HS-27A (cell line): ENCODE measurements at regions not wholly inside any gene's neighbourhood (a gene's known extent, or its start where the extent isn't known, plus 50 kb on each side); places are given as distances from the start of the nearest gene placed in this dataset.

ENCODE experiments used
- DNase-seq: peaks from one replicate; pipeline ENCODE4 v3.0.0-alpha.2; 2012; ENCODE audit warnings: low read depth, missing footprints

DNA sequence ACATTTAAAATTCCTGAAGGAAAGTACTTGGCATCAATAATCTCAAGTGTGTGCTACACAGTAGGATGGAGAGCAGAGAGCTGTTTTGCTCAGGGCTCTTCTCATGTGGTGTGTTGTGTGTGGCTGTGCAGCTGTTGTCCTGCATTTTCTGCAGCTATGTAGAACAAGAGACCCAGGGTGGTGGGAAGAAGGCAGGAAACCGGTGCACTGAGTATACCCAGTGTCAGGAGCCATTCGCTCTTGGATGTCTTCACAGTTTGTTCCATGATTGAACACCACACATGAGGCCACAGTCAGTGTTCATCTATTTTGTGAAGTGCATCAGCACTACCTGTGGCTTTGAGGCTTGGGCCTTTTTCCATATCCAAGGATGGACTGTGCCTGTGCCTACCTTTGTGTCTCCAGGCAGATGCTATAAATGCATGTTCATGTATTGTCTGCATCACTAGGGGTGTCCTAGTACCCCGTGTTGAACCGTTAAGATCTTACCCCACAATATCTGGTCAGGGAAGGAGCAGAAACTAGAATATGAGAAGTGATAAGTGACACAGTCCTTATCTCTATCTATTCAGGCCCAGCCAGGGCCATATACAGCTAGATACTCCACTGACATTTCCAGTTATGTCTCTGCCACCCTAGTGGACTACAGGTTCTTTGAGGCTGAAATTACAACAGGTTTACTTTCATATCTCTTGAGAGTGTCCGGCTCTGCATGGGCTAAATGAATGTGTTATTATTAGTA is 194.3 kb downstream of the NR2F2 start:
- DNase-seq = no peak

DNA sequence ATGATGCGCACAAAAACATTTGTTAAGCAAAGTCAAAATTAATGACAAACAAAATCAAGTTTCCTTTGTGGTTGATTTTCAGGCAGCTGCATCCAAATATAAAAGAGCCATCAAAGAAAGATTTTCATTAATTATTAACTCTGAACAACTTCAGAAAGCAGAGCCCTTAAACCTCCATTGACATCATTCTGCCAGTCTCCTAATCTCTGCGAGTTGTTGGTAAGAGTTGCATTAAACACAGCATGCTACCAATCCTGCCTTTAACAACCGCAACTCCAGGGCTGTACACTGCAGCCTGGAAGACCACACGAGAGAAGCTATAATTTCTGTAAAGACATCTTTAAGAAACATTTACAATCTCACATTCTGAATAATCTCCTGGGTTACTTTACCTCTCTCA is 204.6 kb downstream of the NR2F2 start:
- DNase-seq = no peak

DNA sequence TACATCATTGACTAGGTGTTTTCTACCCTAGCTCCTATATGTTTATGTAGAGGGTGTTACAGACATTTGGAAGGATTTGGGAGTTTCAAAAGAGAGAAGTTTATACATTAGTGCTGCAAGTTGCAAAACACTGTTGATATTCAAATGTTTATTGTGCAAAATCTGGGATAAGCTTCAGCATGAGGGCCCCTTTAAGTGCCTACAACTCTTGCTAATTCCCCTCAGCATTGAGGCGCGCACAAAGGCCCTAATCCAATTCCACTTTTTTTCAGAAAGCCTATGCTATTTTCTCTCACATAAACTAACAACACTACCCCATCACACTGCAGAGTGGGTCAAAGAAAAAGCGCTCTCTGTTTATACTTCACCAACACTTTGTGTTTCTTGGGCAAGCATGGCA is 208.0 kb downstream of the NR2F2 start:
- DNase-seq = no peak

DNA sequence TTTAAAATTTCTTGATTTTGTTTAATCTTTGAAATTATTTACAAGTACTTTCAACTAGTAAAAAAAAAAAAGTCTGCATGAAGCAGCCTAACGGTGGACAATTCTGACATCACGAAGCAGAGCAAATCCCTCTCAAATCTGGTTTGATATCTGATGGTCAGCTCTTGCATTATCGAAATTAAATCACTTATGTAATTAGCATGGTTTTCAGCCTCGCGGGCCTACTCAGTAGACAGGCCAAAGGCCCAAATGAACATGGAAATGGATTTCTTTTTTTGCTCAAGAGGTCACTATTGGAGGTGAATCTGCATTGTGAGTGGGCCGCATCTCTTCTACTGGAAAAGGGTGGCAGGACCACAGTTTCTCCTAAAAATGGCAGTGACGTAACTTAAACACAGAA is 209.8 kb downstream of the NR2F2 start:
- no peak for DNase-seq

DNA sequence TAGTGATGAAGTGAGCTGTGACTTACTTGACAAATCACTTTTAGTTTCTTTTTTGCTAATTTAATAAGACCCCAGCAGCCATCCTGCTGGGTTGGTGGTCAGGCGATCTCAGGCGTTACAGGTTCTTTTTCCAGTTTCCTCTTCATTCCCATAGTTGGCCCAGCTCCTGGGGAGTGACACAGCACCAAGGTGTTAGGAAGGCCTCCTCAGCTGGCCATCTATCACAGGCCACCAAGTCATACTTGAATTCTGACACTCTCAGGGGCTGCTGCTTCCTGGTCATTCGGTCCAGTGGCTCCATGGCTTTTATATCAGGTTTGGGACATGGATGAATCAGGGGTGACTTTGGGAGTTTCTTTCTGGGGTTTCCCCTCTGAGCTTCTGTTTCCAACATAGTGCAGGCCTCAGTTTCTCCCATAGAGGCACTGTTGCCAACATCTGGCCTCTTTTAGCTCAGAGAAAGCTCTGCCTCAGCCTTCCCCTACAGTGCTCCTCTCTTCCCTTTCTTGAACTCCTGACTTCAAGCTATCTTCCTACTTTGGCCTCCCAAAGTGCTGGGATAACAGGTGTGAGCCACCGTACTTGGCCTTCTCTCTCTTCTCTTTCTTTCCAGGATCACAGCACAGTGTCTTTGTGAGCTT is 211.8 kb downstream of the NR2F2 start:
- DNase-seq = no peak

DNA sequence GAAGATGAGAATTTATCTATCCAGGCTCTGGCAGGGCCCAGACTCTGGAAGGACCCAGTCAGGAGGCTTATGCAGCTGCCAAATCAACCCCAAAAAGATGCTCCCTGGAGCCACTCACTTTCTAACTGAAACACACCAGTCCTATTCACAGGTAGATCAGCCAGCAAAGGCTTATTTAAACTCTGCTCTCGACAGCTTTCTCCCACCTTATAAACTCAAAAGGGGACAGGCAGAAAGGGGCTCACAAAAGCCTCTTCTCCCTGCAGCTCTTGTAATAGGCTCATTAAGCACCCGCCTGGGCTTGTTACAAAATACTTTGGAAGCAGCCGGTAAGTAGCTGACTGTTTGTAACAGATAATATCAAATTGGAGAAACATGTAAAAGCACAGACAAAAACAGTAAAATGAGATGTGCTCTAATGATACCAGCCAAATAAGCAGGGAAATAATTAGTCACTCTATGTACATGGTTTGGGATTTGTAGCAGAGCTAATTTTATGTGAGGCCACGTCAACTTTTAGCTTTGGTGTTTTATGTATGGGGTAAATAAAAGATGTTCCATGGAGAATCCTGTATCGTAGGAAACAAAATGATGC is 213.8 kb downstream of the NR2F2 start:
- no peak for DNase-seq

DNA sequence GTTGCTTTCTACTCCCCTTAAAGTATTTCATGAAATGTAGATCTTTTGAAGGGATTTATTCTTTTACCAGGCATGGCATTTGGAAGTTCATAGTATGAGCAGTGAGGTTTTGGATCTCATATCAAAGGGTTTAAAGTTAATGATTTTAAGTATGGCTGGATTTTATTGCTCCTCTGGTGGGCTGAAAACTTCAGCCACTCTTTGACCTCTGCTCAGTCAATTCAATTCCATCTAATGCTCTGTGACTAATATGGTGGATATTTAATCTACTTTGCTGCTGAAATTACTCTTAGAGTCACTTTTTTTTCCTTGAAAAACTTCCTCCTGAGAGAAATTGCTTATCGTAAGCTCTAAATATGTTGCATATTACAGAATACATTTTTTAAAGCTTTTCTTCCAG is 218.6 kb downstream of the NR2F2 start:
- DNase-seq = no peak

DNA sequence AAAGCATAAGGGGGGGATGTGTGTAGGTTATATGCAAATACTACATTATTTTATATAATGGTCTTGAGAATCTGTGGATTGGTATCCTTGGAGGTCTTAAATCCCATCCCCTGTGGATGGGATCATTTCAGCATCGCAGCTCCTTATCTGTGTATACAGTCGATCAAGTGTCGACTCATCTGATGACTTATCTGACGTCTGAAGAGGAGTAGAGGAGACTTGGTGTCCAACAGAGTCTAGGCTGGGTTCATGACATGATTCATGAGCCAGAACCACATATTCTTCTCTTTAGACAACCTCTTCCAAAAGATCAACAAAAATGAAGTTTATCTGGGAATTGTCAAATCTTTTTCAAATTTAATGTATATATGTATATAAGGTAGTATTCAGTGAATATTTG is 220.7 kb downstream of the NR2F2 start:
- no peak for DNase-seq

DNA sequence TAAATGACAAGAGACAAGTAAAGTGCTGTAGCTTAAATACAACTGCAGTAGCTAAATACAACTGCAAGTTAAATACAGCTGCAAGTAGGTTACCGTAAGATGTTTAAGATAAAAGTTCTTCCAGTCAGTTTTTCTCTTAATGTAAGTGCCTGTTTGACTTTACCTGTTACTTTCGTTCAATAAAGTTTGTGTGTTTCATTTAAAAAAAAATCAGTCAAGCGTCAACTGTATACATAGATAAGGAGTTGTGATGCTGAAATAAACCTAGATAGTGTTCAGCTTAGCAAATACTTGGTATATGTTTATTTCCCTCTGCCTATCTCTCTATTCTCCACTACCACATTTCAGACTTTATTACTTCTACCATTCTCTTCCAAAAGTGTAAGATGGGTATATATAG is 221.2 kb downstream of the NR2F2 start:
- no peak for DNase-seq

DNA sequence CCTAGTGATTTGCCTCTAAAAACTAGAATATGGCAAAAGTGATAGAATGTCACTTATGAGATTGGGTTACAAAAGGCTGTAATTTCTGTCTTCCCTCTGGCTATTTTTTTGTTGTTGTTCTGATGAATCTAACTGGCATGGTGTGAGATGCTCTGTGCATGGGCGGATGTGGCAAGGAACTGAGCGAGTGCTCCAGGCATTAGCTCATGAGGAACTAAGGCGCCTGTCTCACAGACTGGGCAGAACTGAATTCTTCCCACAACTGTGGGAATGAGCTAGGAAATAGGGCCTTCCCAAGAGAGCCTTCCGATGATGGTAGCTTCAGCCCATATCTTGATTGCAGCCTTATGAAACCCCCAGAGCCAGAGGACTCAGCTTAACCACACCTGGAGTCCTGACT is 222.5 kb downstream of the NR2F2 start:
- DNase-seq = peak; percentile 24

DNA sequence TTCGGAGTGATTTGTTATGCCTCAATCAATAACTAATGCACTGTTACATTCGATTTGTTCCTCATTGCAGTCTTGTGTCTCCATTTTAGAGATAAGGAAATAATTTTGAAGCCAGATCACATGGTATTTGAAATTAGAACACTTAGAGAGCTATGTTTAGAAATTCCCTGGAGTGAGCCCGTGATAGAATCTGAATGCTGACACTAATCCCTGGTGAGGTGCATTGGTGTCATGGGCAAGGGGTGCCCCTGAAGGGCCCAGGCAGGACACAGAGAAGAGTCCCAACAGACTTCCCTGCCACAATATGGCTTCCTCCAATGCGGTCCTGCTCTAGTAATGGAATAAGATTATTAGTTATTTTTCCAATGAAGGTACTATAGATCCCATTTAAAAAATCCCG is 223.0 kb downstream of the NR2F2 start:
- DNase-seq = no peak

DNA sequence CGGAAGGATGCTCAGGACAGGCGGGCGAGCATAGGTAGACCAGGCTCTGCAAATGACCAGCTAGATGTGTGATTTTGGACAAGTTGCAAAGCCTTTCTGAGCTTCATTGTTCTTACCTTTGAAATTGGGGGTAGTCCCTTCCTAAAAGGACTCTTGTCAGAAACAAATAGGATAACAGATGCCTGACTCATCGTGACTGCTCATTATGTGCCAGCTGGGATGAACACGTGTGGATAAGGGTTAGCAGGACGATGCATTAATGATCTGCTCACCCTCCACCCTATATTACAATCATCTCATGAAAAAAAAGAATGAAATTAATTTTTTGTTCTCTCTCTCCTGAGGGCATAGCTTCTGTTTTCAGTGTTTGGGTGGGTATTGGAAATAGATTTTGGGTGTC is 223.4 kb downstream of the NR2F2 start:
- DNase-seq = no peak

DNA sequence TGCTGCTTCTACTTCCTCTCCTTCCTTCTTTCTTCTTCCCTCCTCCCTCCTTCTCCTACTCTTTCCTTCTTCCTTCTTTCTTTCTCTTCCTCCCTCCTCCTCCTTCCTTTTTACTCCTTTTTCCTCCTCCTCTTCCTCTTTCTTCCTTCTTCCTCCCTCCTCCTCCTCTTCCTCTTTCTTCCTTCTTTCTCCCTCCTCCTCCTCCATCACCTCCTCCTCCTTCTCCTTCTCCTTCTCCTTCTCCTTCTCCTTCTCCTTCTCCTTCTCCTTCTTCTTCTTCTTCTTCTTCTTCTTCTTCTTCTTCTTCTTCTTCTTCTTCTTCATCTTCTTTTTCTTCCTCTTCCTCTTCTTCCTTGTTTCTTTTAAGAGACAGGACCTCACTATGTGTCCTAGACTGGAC is 224.0 kb downstream of the NR2F2 start:
- no peak for DNase-seq

DNA sequence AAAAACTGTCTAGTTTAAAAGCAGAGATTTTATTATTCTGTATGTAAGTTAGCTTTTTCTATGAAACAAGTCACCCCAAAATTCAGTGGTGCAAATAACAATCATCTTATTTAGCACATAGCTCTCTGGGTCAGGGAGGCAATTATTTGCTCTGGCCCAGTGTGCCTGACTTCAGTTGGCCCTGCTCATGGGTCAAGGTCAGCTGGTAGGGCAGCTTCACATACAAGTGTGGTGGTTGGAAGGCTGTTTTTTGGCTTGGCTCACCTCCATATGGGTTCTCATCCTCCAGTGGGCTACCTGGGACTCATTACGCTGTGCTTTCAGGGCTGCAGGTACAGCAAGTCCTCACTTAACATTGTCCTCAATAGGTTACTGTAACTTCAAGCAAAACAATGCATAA is 228.6 kb downstream of the NR2F2 start:
- DNase-seq = no peak

DNA sequence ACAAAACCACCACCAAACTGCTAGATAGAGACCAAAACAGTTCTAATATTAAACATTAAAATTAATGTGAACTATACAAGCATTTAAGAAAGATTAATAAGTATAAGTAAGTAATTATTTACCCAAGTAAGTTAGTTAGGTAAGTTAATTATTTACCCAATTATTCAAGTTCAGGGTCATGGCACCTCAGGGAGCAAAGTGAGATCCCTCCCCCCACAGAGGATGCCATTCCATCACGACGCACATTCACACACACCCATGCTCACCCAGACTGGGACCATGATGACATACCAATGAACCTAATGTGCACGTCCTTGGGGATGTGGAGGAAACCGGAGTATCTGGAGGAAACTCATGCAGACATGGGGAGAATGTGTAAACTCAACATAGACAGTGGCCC is 229.1 kb downstream of the NR2F2 start:
- DNase-seq = no peak

DNA sequence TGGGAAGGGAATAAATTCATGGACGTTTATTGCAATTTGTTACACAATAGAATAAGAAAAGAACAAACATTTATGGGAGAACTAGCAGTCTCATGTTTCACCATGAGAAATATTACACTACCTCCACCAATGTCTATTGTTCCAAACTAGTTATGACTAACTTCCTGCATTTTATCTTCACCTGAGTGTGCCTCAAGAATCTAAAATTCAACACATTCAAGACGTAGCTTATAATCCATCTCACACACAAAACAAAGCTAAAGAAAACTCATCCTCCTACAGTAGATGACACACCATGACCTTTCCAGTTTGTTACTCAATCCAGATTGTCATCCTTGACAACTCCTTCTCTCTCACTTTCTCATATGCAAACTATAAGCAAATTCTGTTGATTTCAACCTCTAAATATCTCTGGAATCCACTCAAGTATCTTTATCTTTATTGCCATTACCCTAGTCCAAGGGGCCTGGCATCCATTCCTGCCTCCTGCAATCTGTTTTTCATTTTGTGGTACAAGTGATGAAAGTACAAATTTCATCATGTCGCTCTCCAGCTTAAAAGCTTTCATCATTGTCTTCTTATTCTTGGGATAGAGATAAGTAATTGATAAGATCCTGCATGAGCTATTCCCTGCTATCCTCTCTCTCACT is 229.9 kb downstream of the NR2F2 start:
- DNase-seq = no peak

DNA sequence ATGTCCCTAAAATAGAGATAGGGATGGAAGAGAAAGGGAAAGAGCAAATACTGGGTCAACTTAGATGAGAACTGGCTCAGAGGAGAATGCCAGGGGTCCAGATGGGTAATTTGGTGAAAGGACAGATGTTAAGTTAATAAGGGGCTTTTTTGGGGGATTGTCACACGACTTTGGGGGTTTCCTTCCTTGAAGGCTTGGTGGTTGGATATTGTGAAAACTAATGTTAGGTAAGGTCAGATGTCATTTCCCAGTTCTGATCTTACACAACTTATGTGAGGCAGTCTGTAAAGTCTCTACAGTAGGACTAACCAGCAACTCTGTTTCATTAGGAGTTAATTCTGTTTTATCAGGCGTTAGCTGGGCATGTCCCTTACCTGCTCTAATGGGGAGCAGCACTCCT is 231.1 kb downstream of the NR2F2 start:
- DNase-seq = no peak

DNA sequence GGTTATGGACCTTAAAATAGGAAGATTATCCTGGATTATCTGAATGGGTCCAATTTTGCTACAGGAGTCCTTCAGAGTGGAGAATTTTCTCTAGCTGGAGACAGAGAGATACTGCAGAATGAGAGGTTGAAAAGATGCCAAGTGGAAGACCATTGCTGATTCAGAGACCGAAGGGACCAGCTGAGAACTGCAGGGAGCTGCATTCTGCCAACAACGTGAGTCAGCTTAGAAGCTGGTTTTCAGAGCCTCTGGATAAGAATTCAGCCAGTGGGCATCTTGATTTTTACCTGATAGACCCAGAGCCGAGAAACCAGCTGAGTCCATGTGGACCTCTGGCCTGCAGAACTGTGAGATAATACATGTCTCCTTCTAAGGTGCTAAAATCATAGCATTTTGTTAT is 234.0 kb downstream of the NR2F2 start:
- no peak for DNase-seq

DNA sequence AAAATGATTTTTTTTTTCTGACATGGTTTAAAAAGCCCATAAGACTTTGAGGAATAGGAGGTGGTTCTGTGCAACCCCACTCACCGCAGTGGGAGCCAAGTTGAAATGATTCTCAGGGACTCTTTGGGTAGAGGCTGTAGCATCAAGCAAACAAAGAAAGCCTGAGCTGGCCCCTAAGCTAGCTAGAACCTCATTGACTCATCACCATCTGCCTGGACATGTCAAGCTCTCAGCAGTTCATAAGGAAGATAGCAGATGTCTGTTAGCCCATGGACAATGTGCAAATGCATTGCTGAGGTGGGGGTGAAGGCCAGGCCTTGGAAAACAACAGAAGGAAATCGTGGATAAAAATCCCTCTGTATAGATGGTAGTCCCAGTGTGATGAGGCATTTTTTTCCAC is 234.8 kb downstream of the NR2F2 start:
- no peak for DNase-seq

DNA sequence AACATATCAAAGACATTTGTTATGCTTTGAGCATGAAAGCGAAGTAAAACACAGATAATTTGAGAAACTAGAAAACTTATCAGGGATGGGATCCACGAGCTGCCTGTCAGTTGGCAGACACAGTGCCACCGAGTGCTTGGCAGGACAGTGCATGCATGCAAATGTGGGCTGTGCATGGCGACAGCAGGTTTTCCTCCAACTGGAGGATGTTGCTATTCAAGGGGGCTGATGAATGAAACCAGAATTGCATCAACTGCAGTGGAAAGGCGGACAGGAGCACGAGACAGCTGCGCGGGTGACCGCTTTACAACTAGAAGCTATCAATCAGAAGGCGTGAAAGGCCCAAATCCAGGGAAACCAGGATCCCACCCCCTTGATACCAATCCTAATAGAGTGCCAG is 244.3 kb downstream of the NR2F2 start:
- no peak for DNase-seq

DNA sequence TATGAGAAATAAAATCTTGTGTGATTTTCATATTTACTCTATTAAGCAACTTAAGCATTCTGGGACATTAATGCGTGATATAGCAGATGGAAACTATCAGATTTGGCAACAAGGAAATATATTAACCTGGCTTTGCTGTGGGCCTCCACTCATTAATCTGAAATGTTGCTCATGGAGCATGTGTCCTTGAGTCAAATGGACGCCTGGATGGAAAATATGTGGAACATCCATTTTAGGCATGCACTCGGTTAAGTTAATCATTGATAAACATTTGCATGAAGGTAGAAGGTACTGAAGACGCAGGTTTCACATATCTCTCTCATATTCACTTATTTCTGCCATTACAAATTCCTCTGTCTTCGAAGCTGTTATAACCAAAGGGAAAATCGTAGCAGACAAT is 246.1 kb downstream of the NR2F2 start:
- no peak for DNase-seq

DNA sequence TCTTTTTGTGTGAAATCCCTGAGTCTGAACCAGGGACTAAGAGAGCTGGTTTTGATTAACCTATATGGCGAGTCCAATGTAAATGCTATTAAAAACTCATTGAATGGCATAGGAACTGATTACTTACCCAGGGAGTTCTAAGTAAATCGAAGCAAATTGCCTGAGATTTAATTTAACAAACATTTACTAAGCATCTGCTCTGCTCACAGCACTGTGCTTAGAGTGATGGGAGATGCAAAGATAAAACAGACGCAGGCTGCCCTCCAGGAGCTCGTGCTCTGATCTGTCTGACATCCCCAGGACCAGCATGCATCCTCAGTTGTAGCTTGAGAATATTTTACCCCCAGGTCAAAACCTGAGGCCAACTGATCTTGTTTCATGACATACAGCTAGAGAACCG is 247.9 kb downstream of the NR2F2 start:
- no peak for DNase-seq

DNA sequence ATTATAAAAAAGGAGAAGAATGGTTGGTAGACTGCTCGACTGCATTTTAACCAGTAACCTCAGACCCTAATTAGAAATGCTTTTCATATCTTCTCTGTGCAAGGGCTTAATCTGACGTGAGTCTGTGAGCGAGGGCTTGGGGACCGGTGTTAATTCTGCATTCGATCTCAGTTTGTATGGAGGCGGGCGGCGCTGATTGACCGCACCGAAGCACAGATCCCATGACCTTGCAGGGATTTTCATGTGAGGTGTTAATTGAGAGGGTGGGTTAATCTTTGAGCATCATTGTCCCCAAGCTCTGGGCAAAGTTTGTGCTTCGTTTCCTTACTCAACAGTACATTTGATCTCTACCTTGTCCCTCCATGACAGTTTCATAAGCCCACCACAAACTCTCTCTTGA is 250.9 kb downstream of the NR2F2 start:
- DNase-seq = no peak
